ENCODE measurements at regions not wholly inside any gene's neighbourhood (a gene's known extent, or its start where the extent isn't known, plus 50 kb on each side); places are given as distances from the start of the nearest gene placed in this dataset.

DNA sequence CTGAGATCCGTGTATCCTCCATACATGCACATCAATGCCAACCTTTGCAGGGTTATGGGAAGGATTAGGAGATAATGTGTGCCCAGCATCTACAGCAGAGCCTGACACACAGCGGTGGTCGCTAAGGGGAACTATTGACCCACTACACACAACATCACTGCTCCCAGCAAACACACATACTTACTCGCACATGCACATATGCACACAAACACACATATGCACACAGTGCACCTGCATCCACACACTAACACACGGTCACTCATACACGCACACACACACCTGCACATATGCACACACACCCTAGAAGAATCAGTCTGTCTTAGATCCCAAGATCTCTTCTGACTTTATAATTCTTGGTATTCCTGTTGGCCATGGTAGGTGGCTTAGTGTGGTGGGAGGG is 118.3 kb downstream of the GYPC start:
- no peak for TF ChIP-seq TCF4 (CRISPR knock-in tag; IDR thresholded peaks at IDR 0.05; ENCODE audit: borderline replicate concordance)
- no peak for TF ChIP-seq ISL1 (CRISPR knock-in tag; IDR thresholded peaks at IDR 0.05)
- TF ChIP-seq ESRRG (CRISPR knock-in tag; IDR thresholded peaks at IDR 0.05), result no peak
- no peak for TF ChIP-seq ARNTL (CRISPR knock-in tag; IDR thresholded peaks at IDR 0.05; ENCODE audit: borderline replicate concordance, low read depth)
- TF ChIP-seq ZNF8 (CRISPR knock-in tag; IDR thresholded peaks at IDR 0.05), result no peak
- TF ChIP-seq ZFP30 (CRISPR knock-in tag; IDR thresholded peaks at IDR 0.05), result no peak
- no peak for ATAC-seq

DNA sequence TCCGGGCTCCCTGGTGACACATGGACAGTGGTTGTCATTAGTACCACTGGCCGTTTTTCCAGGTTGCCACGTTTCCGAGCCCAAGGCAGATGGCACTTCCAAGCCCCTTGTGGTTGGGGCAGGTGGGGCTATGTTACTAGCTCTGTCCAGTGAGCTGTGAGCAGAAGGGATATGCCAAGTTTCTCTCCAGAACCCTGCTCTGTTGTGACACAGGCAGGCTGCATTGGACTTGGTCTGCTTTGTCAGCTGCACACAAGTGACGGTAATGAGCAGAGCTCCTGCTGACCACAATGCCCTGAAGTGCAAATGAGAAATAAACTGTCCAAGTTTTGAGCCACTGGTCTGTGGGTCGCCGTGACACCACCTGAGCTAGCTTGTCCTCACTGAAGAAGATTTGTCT is 118.8 kb downstream of the GYPC start:
- ATAC-seq, result no peak
- TF ChIP-seq ESRRG (CRISPR knock-in tag; IDR thresholded peaks at IDR 0.05) (no peak), TSHZ2 (CRISPR knock-in tag; IDR thresholded peaks at IDR 0.05) (no peak), GLIS3 (CRISPR knock-in tag; IDR thresholded peaks at IDR 0.05) (no peak), SNAI2 (CRISPR knock-in tag; IDR thresholded peaks at IDR 0.05) (no peak), BACH2 (CRISPR knock-in tag; IDR thresholded peaks at IDR 0.05; ENCODE audit: borderline replicate concordance) (no peak), ZFP30 (CRISPR knock-in tag; IDR thresholded peaks at IDR 0.05) (no peak), CSRNP3 (CRISPR knock-in tag; IDR thresholded peaks at IDR 0.05) (no peak), TCF4 (CRISPR knock-in tag; IDR thresholded peaks at IDR 0.05; ENCODE audit: borderline replicate concordance) (no peak), OSR1 (CRISPR knock-in tag; IDR thresholded peaks at IDR 0.05) (no peak)
- TF ChIP-seq, protein P1, sequence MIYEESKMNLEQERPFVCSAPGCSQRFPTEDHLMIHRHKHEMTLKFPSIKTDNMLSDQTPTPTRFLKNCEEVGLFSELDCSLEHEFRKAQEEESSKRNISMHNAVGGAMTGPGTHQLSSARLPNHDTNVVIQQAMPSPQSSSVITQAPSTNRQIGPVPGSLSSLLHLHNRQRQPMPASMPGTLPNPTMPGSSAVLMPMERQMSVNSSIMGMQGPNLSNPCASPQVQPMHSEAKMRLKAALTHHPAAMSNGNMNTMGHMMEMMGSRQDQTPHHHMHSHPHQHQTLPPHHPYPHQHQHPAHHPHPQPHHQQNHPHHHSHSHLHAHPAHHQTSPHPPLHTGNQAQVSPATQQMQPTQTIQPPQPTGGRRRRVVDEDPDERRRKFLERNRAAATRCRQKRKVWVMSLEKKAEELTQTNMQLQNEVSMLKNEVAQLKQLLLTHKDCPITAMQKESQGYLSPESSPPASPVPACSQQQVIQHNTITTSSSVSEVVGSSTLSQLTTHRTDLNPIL (CRISPR knock-in tag; IDR thresholded peaks at IDR 0.05; ENCODE audit: low read depth), result no peak
- TF ChIP-seq, protein P2, sequence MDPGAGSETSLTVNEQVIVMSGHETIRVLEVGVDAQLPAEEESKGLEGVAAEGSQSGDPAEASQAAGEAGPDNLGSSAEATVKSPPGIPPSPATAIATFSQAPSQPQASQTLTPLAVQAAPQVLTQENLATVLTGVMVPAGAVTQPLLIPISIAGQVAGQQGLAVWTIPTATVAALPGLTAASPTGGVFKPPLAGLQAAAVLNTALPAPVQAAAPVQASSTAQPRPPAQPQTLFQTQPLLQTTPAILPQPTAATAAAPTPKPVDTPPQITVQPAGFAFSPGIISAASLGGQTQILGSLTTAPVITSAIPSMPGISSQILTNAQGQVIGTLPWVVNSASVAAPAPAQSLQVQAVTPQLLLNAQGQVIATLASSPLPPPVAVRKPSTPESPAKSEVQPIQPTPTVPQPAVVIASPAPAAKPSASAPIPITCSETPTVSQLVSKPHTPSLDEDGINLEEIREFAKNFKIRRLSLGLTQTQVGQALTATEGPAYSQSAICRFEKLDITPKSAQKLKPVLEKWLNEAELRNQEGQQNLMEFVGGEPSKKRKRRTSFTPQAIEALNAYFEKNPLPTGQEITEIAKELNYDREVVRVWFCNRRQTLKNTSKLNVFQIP (CRISPR knock-in tag; IDR thresholded peaks at IDR 0.05; ENCODE audit: borderline replicate concordance, low read depth), result no peak

DNA sequence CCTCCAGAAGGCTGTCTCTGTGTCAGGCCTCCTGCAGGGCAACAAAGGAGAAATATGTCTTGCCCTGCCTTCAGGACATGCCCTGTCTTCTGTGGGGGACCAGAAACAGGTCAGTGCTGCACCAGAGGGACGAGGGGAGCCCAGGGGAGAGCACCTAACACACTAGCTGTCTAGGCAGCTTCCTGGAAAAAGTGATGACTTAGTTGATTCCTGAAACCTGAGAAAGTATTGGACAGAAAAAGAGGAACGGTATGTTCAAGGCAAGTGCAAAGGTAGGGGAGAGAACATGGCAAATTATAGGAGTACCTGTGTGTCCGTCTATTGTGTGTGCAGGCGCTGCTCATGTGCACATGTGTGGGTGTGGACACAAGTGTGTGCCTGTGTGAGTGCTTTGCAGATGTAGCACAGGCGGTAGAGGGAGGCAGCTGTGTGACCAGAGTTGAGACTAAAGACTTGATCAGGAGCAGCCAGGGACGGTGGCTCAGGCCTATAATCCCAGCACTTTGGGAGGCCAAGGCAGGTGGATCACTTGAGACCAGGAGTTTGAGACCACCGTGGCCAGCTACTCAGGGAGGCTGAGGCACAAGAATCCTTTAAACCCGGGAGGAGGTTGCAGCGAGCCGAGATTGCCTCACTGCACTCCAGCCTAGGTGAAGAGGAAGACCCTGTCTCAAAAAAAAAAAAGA is 119.5 kb downstream of the GYPC start:
- TF ChIP-seq ISL1 (CRISPR knock-in tag; IDR thresholded peaks at IDR 0.05), result no peak
- TF ChIP-seq TCF4 (CRISPR knock-in tag; IDR thresholded peaks at IDR 0.05; ENCODE audit: borderline replicate concordance), result no peak
- TF ChIP-seq, protein P3, sequence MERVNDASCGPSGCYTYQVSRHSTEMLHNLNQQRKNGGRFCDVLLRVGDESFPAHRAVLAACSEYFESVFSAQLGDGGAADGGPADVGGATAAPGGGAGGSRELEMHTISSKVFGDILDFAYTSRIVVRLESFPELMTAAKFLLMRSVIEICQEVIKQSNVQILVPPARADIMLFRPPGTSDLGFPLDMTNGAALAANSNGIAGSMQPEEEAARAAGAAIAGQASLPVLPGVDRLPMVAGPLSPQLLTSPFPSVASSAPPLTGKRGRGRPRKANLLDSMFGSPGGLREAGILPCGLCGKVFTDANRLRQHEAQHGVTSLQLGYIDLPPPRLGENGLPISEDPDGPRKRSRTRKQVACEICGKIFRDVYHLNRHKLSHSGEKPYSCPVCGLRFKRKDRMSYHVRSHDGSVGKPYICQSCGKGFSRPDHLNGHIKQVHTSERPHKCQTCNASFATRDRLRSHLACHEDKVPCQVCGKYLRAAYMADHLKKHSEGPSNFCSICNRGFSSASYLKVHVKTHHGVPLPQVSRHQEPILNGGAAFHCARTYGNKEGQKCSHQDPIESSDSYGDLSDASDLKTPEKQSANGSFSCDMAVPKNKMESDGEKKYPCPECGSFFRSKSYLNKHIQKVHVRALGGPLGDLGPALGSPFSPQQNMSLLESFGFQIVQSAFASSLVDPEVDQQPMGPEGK (CRISPR knock-in tag; IDR thresholded peaks at IDR 0.05; ENCODE audit: borderline replicate concordance), result no peak
- no peak for TF ChIP-seq ZFP3 (CRISPR knock-in tag; IDR thresholded peaks at IDR 0.05)
- TF ChIP-seq, protein P1 (CRISPR knock-in tag; IDR thresholded peaks at IDR 0.05; ENCODE audit: low read depth), result no peak
- no peak for TF ChIP-seq ZFP30 (CRISPR knock-in tag; IDR thresholded peaks at IDR 0.05)
- TF ChIP-seq CSRNP3 (CRISPR knock-in tag; IDR thresholded peaks at IDR 0.05), result no peak
- no peak for TF ChIP-seq PPARA (CRISPR knock-in tag; IDR thresholded peaks at IDR 0.05; ENCODE audit: borderline replicate concordance)
- TF ChIP-seq ZNF8 (CRISPR knock-in tag; IDR thresholded peaks at IDR 0.05), result no peak
- TF ChIP-seq, protein P2 (CRISPR knock-in tag; IDR thresholded peaks at IDR 0.05; ENCODE audit: borderline replicate concordance, low read depth), result no peak
- TF ChIP-seq ZNF565 (CRISPR knock-in tag; conservative IDR thresholded peaks at IDR 0.05; ENCODE audit: low read depth), result no peak
- no peak for TF ChIP-seq SNAI2 (CRISPR knock-in tag; IDR thresholded peaks at IDR 0.05)
- no peak for ATAC-seq
